ENCODE measurements at regions not wholly inside any gene's neighbourhood (a gene's known extent, or its start where the extent isn't known, plus 50 kb on each side); places are given as distances from the start of the nearest gene placed in this dataset.
"Not testable (repeated sequence)": the region's sequence is repeated elsewhere in the genome, so short reads cannot be mapped to it uniquely, and the experiment has no call there.

DNA sequence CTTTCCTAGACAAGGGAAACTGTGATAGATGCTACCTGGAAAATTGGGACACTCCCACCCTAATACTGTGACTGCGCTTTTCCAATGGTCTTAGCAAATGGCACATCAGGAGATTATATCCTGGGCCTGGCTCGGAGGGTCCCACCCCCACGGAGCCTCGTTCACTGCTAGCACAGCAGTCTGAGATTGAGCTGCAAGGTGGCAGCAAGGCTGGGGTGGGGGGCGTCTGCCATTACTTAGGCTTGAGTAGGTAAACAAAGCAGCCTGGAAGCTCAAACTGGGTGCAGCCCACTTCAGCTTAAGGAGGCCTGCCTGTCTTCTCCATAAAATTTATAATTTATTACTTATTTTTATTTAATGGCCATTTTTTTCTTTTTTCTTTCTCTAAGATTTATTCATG is 802.1 kb upstream of the SLC39A10 start:
- DNase-seq, result no peak
- Histone ChIP-seq H3K36me3 (replicated peaks in 1 of 2; ENCODE audit: control insufficient read depth in 1 of 2, insufficient read depth in 2 of 2, low read length in 2 of 2) (no peaks in the 10 kb centered on the region), H3K27ac (ENCODE audit: low read depth in 1 of 2, low read length in 2 of 2) (no peak overlapping the region), H3K27me3 (ENCODE audit: control insufficient read depth in 2 of 2, insufficient read depth in 2 of 2, low read length in 2 of 2) (no peaks in the 10 kb centered on the region), H3K79me2 (ENCODE audit: insufficient read depth, low read length) (no peaks in the 10 kb centered on the region), H3K4me1 (ENCODE audit: control insufficient read depth in 1 of 2, insufficient read depth in 2 of 2, low read length in 2 of 2) (no peaks in the 10 kb centered on the region), H3K9me3 (replicated peaks in 1 of 2; ENCODE audit: control insufficient read depth in 1 of 2, insufficient read depth in 1 of 2, low read length in 2 of 2) (peaks cover 0 to 5% of the 10 kb centered on the region in 2 donors), H2AFZ (ENCODE audit: insufficient read depth, low read depth, low read length, poor library complexity, severe bottlenecking) (no peak overlapping the region), H3K4me2 (replicated peaks; ENCODE audit: extremely low read depth, low read length, poor library complexity, severe bottlenecking) (no peak overlapping the region), H3K4me3 (replicated peaks in 1 of 3; ENCODE audit: low read depth in 2 of 3, low read length in 3 of 3) (no peak overlapping the region), H4K20me1 (ENCODE audit: insufficient read depth, low read length) (no peaks in the 10 kb centered on the region), H3K9ac (ENCODE audit: insufficient read depth, low read length, poor library complexity, severe bottlenecking) (no peak overlapping the region)
- 87% methylated on average over 4 of the region's 5 CpGs for WGBS (ENCODE audit: insufficient coverage)
- H3K27ac Mint-ChIP-seq, result no peak overlapping the region
- no peaks in the 10 kb centered on the region for H3K36me3 Mint-ChIP-seq
- no peaks in the 10 kb centered on the region for H3K4me1 Mint-ChIP-seq
- intact Hi-C loops (cut with micrococcal nuclease), result no loop called here
- H3K9me3 Mint-ChIP-seq, result peaks cover 2 to 13% (median 6%) of the 10 kb centered on the region in 7 donors
- TF ChIP-seq, protein P1, sequence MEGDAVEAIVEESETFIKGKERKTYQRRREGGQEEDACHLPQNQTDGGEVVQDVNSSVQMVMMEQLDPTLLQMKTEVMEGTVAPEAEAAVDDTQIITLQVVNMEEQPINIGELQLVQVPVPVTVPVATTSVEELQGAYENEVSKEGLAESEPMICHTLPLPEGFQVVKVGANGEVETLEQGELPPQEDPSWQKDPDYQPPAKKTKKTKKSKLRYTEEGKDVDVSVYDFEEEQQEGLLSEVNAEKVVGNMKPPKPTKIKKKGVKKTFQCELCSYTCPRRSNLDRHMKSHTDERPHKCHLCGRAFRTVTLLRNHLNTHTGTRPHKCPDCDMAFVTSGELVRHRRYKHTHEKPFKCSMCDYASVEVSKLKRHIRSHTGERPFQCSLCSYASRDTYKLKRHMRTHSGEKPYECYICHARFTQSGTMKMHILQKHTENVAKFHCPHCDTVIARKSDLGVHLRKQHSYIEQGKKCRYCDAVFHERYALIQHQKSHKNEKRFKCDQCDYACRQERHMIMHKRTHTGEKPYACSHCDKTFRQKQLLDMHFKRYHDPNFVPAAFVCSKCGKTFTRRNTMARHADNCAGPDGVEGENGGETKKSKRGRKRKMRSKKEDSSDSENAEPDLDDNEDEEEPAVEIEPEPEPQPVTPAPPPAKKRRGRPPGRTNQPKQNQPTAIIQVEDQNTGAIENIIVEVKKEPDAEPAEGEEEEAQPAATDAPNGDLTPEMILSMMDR (IDR thresholded peaks at IDR 0.05), result no peak
- H3K27me3 Mint-ChIP-seq (ENCODE audit: low read depth in 3 of 3), result no peaks in the 10 kb centered on the region
- no peak overlapping the region for H3K4me3 Mint-ChIP-seq

DNA sequence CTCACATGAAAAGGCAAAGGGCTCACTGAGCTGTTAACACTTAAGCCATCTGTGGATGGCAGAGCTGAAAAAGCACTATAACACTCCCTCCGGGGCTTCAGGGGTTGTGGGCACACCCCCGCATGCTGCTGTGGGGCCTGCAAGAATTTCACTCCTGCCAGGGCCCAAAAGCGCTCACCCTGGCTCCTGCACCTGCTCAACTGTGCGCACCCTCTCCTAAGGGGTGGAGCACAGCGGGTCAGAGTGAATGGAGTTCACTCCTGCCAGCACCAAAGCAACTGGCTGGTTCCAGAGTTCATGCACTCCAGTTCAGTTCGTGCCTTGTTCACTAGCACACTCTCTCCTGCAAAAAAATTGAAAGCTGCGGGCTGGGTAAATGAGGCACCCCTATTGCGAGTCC is 814.2 kb upstream of the SLC39A10 start:
- Mint-ChIP-seq H3K4me1 (no peaks in the 10 kb centered on the region), H3K9me3 (peaks cover 2 to 8% (median 5%) of the 10 kb centered on the region in 7 donors), H3K36me3 (no peaks in the 10 kb centered on the region), H3K27ac (no peak overlapping the region), H3K4me3 (no peak overlapping the region), H3K27me3 (ENCODE audit: low read depth in 3 of 3) (no peaks in the 10 kb centered on the region)
- no peaks in the 10 kb centered on the region for H4K20me1 ChIP-seq (ENCODE audit: insufficient read depth, low read length)
- TF ChIP-seq, protein P1 (IDR thresholded peaks at IDR 0.05), result no peak
- H3K27me3 ChIP-seq (ENCODE audit: control insufficient read depth in 2 of 2, insufficient read depth in 2 of 2, low read length in 2 of 2), result no peaks in the 10 kb centered on the region
- DNase-seq, result no peak
- intact Hi-C loops (cut with micrococcal nuclease), result no loop called here
- H3K4me2 ChIP-seq (replicated peaks; ENCODE audit: extremely low read depth, low read length, poor library complexity, severe bottlenecking), result no peak overlapping the region
- no peaks in the 10 kb centered on the region for H3K79me2 ChIP-seq (ENCODE audit: insufficient read depth, low read length)
- H2AFZ ChIP-seq (ENCODE audit: insufficient read depth, low read depth, low read length, poor library complexity, severe bottlenecking), result no peak overlapping the region
- H3K36me3 ChIP-seq (replicated peaks in 1 of 2; ENCODE audit: control insufficient read depth in 1 of 2, insufficient read depth in 2 of 2, low read length in 2 of 2), result no peaks in the 10 kb centered on the region
- no peaks in the 10 kb centered on the region for H3K4me1 ChIP-seq (ENCODE audit: control insufficient read depth in 1 of 2, insufficient read depth in 2 of 2, low read length in 2 of 2)
- peaks cover 0 to 13% of the 10 kb centered on the region in 2 donors for H3K9me3 ChIP-seq (replicated peaks in 1 of 2; ENCODE audit: control insufficient read depth in 1 of 2, insufficient read depth in 1 of 2, low read length in 2 of 2)
- H3K4me3 ChIP-seq (replicated peaks in 1 of 3; ENCODE audit: low read depth in 2 of 3, low read length in 3 of 3), result no peak overlapping the region
- WGBS (ENCODE audit: insufficient coverage), result 40% methylated on average over 7 of the region's 8 CpGs
- H3K9ac ChIP-seq (ENCODE audit: insufficient read depth, low read length, poor library complexity, severe bottlenecking), result no peak overlapping the region
- H3K27ac ChIP-seq (ENCODE audit: low read depth in 1 of 2, low read length in 2 of 2), result no peak overlapping the region

DNA sequence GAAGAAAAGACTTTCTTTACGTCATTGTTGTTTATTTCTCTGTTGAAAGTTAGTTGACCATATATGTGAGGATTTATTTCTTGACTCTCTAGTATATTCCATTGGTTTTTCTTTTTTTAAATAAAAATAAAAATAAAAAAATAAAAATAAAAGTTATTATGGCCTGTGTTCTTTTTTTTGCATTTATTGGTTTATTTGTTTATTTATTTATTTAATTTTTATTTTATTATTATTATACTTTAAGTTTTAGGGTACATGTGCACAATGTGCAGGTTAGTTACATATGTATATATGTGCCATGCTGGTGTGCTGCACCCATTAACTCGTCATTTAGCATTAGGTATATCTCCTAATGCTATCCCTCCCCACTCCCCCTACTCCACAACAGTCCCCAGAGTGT is 822.7 kb upstream of the SLC39A10 start:
- H3K27me3 Mint-ChIP-seq (ENCODE audit: low read depth in 3 of 3); DNase-seq; H3K4me2 ChIP-seq (replicated peaks; ENCODE audit: extremely low read depth, low read length, poor library complexity, severe bottlenecking); H3K9me3 Mint-ChIP-seq; H3K4me1 Mint-ChIP-seq; H3K9me3 ChIP-seq (replicated peaks in 1 of 2; ENCODE audit: control insufficient read depth in 1 of 2, insufficient read depth in 1 of 2, low read length in 2 of 2); H3K79me2 ChIP-seq (ENCODE audit: insufficient read depth, low read length); H3K36me3 Mint-ChIP-seq; H3K27ac Mint-ChIP-seq; H2AFZ ChIP-seq (ENCODE audit: insufficient read depth, low read depth, low read length, poor library complexity, severe bottlenecking); H3K36me3 ChIP-seq (replicated peaks in 1 of 2; ENCODE audit: control insufficient read depth in 1 of 2, insufficient read depth in 2 of 2, low read length in 2 of 2); H3K4me3 ChIP-seq (replicated peaks in 1 of 3; ENCODE audit: low read depth in 2 of 3, low read length in 3 of 3); H4K20me1 ChIP-seq (ENCODE audit: insufficient read depth, low read length); H3K9ac ChIP-seq (ENCODE audit: insufficient read depth, low read length, poor library complexity, severe bottlenecking); intact Hi-C loops (cut with micrococcal nuclease); H3K27me3 ChIP-seq (ENCODE audit: control insufficient read depth in 2 of 2, insufficient read depth in 2 of 2, low read length in 2 of 2); H3K27ac ChIP-seq (ENCODE audit: low read depth in 1 of 2, low read length in 2 of 2); H3K4me1 ChIP-seq (ENCODE audit: control insufficient read depth in 1 of 2, insufficient read depth in 2 of 2, low read length in 2 of 2); H3K4me3 Mint-ChIP-seq: not testable (repeated sequence)
- WGBS (ENCODE audit: insufficient coverage), result no CpG with 5 or more reads among the region's 2 CpGs

Measured in CD14-positive monocyte (primary cell).